Cardiac fibroblast (primary cell): ENCODE measurements at regions not wholly inside any gene's neighbourhood (a gene's known extent, or its start where the extent isn't known, plus 50 kb on each side); places are given as distances from the start of the nearest gene placed in this dataset.
"Not testable (repeated sequence)": the region's sequence is repeated elsewhere in the genome, so short reads cannot be mapped to it uniquely, and the experiment has no call there.

ENCODE experiments used
- DNase-seq, 2 donors: peaks; one replicate each; pipeline versions ENCODE4 v3.0.0 to v3.0.0-alpha.2; 2010; ENCODE audit warnings: low read depth in 2 of 2
- H3K4me3 ChIP-seq, 2 donors: replicated peaks in 1 of 2; 1 replicate in 1 of 2; 2 replicates in 1 of 2; pipeline ENCODE4 v1.5.1; 2011; ENCODE audit warnings: low read depth in 2 of 2, low read length in 2 of 2, mild to moderate bottlenecking in 2 of 2, moderate library complexity in 1 of 2
- CTCF ChIP-seq: IDR thresholded peaks from one replicate; pipeline ENCODE4 v1.5.1; 2011; ENCODE audit warnings: low read depth, mild to moderate bottlenecking, low read length, inconsistent platforms

GRCh38 chr2:18049325-18049724 is 170.9 kb downstream of the KCNS3 start:
- no peak overlapping the region for H3K4me3 ChIP-seq
- TF ChIP-seq CTCF = no peak
- DNase-seq = no peak

- peak; percentile 29 to 40 for DNase-seq
- H3K4me3 ChIP-seq = no peak overlapping the region
- TF ChIP-seq CTCF = no peak
Measured at GRCh38 chr2:18047896-18048657, 169.6 kb downstream of the KCNS3 start.

GRCh38 chr2:18047213-18047611 is 168.7 kb downstream of the KCNS3 start:
- DNase-seq = no peak
- no peak overlapping the region for H3K4me3 ChIP-seq
- no peak for TF ChIP-seq CTCF

- no peak overlapping the region for H3K4me3 ChIP-seq
- DNase-seq = peak; percentile 18 to 24
Measured at GRCh38 chr2:18046558-18047212, 168.2 kb downstream of the KCNS3 start.

DNA sequence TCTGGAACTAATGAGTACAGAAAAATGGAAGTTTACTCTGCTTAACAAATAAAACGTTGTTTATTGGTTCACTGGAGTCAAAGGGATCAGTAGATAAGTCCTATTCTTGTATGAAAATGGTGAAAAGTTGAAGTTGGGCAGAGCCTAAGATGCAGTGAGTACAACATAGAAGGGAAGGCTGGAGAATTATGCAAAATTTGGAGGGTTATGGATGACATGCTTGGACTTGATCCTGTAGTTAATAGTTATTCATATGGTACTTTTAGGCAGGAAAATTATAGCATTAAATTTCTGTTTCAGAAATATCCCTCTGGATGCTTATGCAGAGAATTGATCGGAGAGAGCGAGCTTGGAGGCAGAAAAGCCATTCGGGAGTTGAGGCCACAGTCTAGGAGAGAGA is 167.6 kb downstream of the KCNS3 start:
- DNase-seq = no peak
- no peak for TF ChIP-seq CTCF

More at GRCh38 chr2:18046558-18047212, 168.2 kb downstream of the KCNS3 start:
- no peak for TF ChIP-seq CTCF

GRCh38 chr2:18045230-18045629 is 166.8 kb downstream of the KCNS3 start:
- H3K4me3 ChIP-seq = no peak overlapping the region
- no peak for TF ChIP-seq CTCF
- DNase-seq = peak in 1 of 2 donors; percentile 7

More for the DNA sequence above, 167.6 kb downstream of the KCNS3 start:
- H3K4me3 ChIP-seq = no peak overlapping the region

DNA sequence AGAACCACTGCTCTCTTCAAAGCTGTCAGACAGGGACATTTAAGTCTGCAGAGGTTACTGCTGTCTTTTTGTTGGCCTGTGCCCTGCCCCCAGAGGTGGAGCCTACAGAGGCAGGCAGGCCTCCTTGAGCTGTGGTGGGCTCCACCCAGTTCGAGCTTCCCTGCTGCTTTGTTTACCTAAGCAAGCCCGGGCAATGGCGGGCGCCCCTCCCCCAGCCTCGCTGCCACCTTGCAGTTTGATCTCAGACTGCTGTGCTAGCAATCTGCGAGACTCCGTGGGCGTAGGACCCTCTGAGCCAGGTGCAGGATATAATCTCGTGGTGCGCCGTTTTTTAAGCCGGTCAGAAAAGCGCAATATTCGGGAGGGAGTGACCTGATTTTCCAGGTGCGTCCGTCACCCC is 138.9 kb downstream of the KCNS3 start:
- H3K4me3 ChIP-seq, DNase-seq: not testable (repeated sequence)
